H1 (cell line): ENCODE measurements at regions not wholly inside any gene's neighbourhood (a gene's known extent, or its start where the extent isn't known, plus 50 kb on each side); places are given as distances from the start of the nearest gene placed in this dataset.

Experiments
- CTCF ChIA-PET: fragments of 300-600 bp; sonication (Branson Sonifier 250); formaldehyde crosslinking; loops from one replicate; lab custom pipeline; 2021; ENCODE audit not compliant: partially characterized antibody; lab: Charles Lee
- POLR2A ChIA-PET: fragments of 300-600 bp; sonication (Branson Sonifier 250); formaldehyde crosslinking; loops from one replicate; lab custom pipeline; 2021; ENCODE audit warnings: inconsistent platforms; ENCODE audit not compliant: partially characterized antibody; lab: Charles Lee
- DNase-seq, 2 experiments: peaks; one replicate each; pipeline versions ENCODE4 v3.0.0 to v3.0.0-alpha.2; 2010 to 2022; ENCODE audit warnings: low spot score in 2 of 2, low read depth in 1 of 2, mixed read lengths in 1 of 2
- FAIRE-seq: peaks from 2 replicates; lab custom pipeline; 2011; peaks lifted over from hg19 to GRCh38; lab: Jason Lieb, UNC
- H2AFZ ChIP-seq: 2 replicates; pipeline ENCODE4 v1.8.1; 2012; ENCODE audit warnings: low read length, inconsistent platforms
- H2AK5ac ChIP-seq: 2 replicates; pipeline ENCODE4 v1.6.1; 2013; ENCODE audit warnings: low read depth, low read length
- H2BK120ac ChIP-seq: replicated peaks from 2 replicates; pipeline ENCODE3; 2013; ENCODE audit warnings: low read depth, low read length, inconsistent platforms
- H2BK12ac ChIP-seq: 2 replicates; pipeline ENCODE4 v1.6.1; 2013; ENCODE audit warnings: low read depth, low read length
- H2BK15ac ChIP-seq: 2 replicates; pipeline ENCODE4 v1.6.1; 2013; ENCODE audit warnings: low read length
- H2BK20ac ChIP-seq: 2 replicates; pipeline ENCODE4 v1.6.1; 2013; ENCODE audit warnings: low read length
- H2BK5ac ChIP-seq: 2 replicates; pipeline ENCODE4 v1.6.1; 2013; ENCODE audit warnings: low read depth, low read length
- H3K14ac ChIP-seq: 2 replicates; pipeline ENCODE4 v1.6.1; 2013; ENCODE audit warnings: inconsistent platforms; ENCODE audit not compliant: insufficient read length
- H3K18ac ChIP-seq: 2 replicates; pipeline ENCODE4 v1.6.1; 2013; ENCODE audit warnings: low read length; ENCODE audit errors: extremely low read depth
- H3K23ac ChIP-seq: 2 replicates; pipeline ENCODE4 v1.6.1; 2013; ENCODE audit warnings: inconsistent platforms; ENCODE audit not compliant: insufficient read length
- H3K23me2 ChIP-seq: 2 replicates; pipeline ENCODE4 v1.6.1; 2013; ENCODE audit warnings: low read depth, low read length
- H3K27ac ChIP-seq: 2 replicates; pipeline ENCODE4 v1.6.1; 2011; ENCODE audit warnings: low read depth, low read length, inconsistent platforms
- H3K27me3 ChIP-seq, 4 experiments: replicated peaks in 1 of 4; 1 replicate in 1 of 4; 2 replicates in 3 of 4; pipeline versions ENCODE4 v1.6.1 to v1.8.1; 2011 to 2013; ENCODE audit warnings: low read length in 3 of 4, mild to moderate bottlenecking in 3 of 4, inconsistent platforms in 2 of 4, mixed read lengths in 2 of 4, moderate library complexity in 1 of 4; ENCODE audit not compliant: control insufficient read depth in 3 of 4, insufficient read depth in 3 of 4; ENCODE audit errors: extremely low read depth in 1 of 4
- H3K36me3 ChIP-seq, 4 experiments: 2 replicates each; pipeline versions ENCODE4 v1.6.1 to v1.8.1; 2011 to 2013; ENCODE audit warnings: mild to moderate bottlenecking in 4 of 4, low read length in 3 of 4, moderate library complexity in 2 of 4, control low read depth in 1 of 4, inconsistent platforms in 1 of 4; ENCODE audit not compliant: insufficient read depth in 4 of 4, control insufficient read depth in 2 of 4
- H3K4ac ChIP-seq: replicated peaks from 2 replicates; pipeline ENCODE3; 2013; ENCODE audit warnings: low read length, low read depth, mixed read lengths, inconsistent platforms; ENCODE audit not compliant: insufficient read length
- H3K4me1 ChIP-seq, 4 experiments: replicated peaks in 1 of 4; 1 replicate in 1 of 4; 2 replicates in 3 of 4; pipeline versions ENCODE4 v1.6.1 to v1.8.1; 2011 to 2013; ENCODE audit warnings: low read length in 3 of 4, inconsistent platforms in 2 of 4, mixed read lengths in 1 of 4; ENCODE audit not compliant: insufficient read depth in 4 of 4, control insufficient read depth in 3 of 4
- H3K4me2 ChIP-seq, 2 experiments: 2 replicates each; pipeline versions ENCODE4 v1.6.1 to v1.8.1; 2011 to 2013; ENCODE audit warnings: low read depth in 2 of 2, low read length in 2 of 2, control low read depth in 1 of 2, inconsistent platforms in 1 of 2, mild to moderate bottlenecking in 1 of 2; ENCODE audit not compliant: insufficient read depth in 1 of 2
- H3K4me3 ChIP-seq, 4 experiments: fragments of 200-600, 300-600 bp in 1 of 4; sonication (generic), shearing (Covaris generic), sonication (Bioruptor Twin) in 1 of 4; 2 replicates each; pipeline versions ENCODE4 v1.5.1 to v1.8.1; 2011 to 2016; ENCODE audit warnings: low read length in 4 of 4, low read depth in 3 of 4, control low read depth in 2 of 4, inconsistent platforms in 2 of 4, mild to moderate bottlenecking in 2 of 4, mixed read lengths in 1 of 4, moderate library complexity in 1 of 4; ENCODE audit not compliant: insufficient read depth in 2 of 4; ENCODE audit errors: extremely low read depth in 1 of 4
- H3K56ac ChIP-seq: replicated peaks from 2 replicates; pipeline ENCODE3; 2013; ENCODE audit warnings: low read depth, mild to moderate bottlenecking, mixed read lengths, low read length, inconsistent platforms; ENCODE audit not compliant: insufficient read length
- H3K79me1 ChIP-seq: 2 replicates; pipeline ENCODE4 v1.6.1; 2013; ENCODE audit warnings: low read depth, low read length, control low read depth
- H3K79me2 ChIP-seq, 2 experiments: 2 replicates each; pipeline versions ENCODE4 v1.6.1 to v1.8.1; 2012 to 2013; ENCODE audit warnings: low read length in 2 of 2, mild to moderate bottlenecking in 2 of 2, inconsistent platforms in 1 of 2; ENCODE audit not compliant: insufficient read depth in 2 of 2, control insufficient read depth in 1 of 2
- H3K9ac ChIP-seq, 4 experiments: replicated peaks in 1 of 4; 1 replicate in 1 of 4; 2 replicates in 3 of 4; pipeline versions ENCODE4 v1.6.1 to v1.8.1; 2011 to 2013; ENCODE audit warnings: low read depth in 3 of 4, low read length in 3 of 4, control low read depth in 2 of 4, mild to moderate bottlenecking in 2 of 4, moderate library complexity in 2 of 4, inconsistent platforms in 1 of 4; ENCODE audit errors: extremely low read depth in 1 of 4
- H3K9me3 ChIP-seq, 2 experiments: 2 replicates each; pipeline versions ENCODE4 v1.6.1 to v1.8.1; 2012 to 2013; ENCODE audit warnings: mild to moderate bottlenecking in 2 of 2, moderate library complexity in 2 of 2, control low read depth in 1 of 2, inconsistent platforms in 1 of 2, low read depth in 1 of 2, low read length in 1 of 2, mixed read lengths in 1 of 2; ENCODE audit not compliant: insufficient read depth in 2 of 2
- H4K20me1 ChIP-seq, 2 experiments: replicated peaks in 1 of 2; 2 replicates each; pipeline versions ENCODE3 to v1.8.1; 2011 to 2013; ENCODE audit warnings: inconsistent platforms in 2 of 2, low read length in 2 of 2, mild to moderate bottlenecking in 1 of 2; ENCODE audit not compliant: insufficient read depth in 2 of 2, control insufficient read depth in 1 of 2
- H4K5ac ChIP-seq: 2 replicates; pipeline ENCODE4 v1.6.1; 2013; ENCODE audit warnings: low read length, low read depth, mixed read lengths, inconsistent platforms; ENCODE audit not compliant: insufficient read length
- H4K8ac ChIP-seq: 2 replicates; pipeline ENCODE4 v1.8.0; 2013; ENCODE audit warnings: mild to moderate bottlenecking, moderate library complexity, low read length, inconsistent platforms; ENCODE audit not compliant: insufficient read depth; ENCODE audit errors: extremely low read depth
- H4K91ac ChIP-seq: replicated peaks from 2 replicates; pipeline ENCODE3; 2013; ENCODE audit warnings: low read length, mixed read lengths, inconsistent platforms; ENCODE audit not compliant: insufficient read length
- CBX5 ChIP-seq: fragments of 300-800, 300-1000 bp; sonication (generic); IDR thresholded peaks from 2 replicates; pipeline ENCODE4 v1.7.1; 2016; ENCODE audit warnings: antibody characterized with exemption, low read length, low read depth
- CEBPB ChIP-seq: IDR thresholded peaks from 2 replicates; pipeline ENCODE4 v1.6.1; 2012; ENCODE audit warnings: low read depth, low read length
- CHD1 ChIP-seq: IDR thresholded peaks from 2 replicates; pipeline ENCODE4 v1.6.1; 2012; ENCODE audit warnings: low read depth, low read length, improper control_type of control experiment
- CHD2 ChIP-seq: IDR thresholded peaks from 2 replicates; pipeline ENCODE4 v1.6.1; 2012; ENCODE audit warnings: low read length, improper control_type of control experiment
- HDAC2 ChIP-seq, 2 experiments: fragments of 300-600 bp in 1 of 2; sonication (generic) in 1 of 2; IDR thresholded peaks; 2 replicates each; pipeline ENCODE4 v1.6.1; 2011 to 2012; ENCODE audit warnings: low read depth in 2 of 2, low read length in 2 of 2, mild to moderate bottlenecking in 2 of 2, moderate library complexity in 2 of 2, borderline replicate concordance in 1 of 2, inconsistent platforms in 1 of 2
- HDAC6 ChIP-seq: IDR thresholded peaks from one replicate; pipeline ENCODE4 v1.7.1; 2012; ENCODE audit warnings: low read depth, mild to moderate bottlenecking, inconsistent platforms, low read length, moderate library complexity
- KDM5A ChIP-seq: fragments of 200-600 bp; IDR thresholded peaks from 2 replicates; pipeline ENCODE4 v1.7.1; 2012; ENCODE audit warnings: mild to moderate bottlenecking, low read length, inconsistent platforms, mixed read lengths
- NRF1 ChIP-seq: IDR thresholded peaks from 2 replicates; pipeline ENCODE4 v1.6.1; 2011; ENCODE audit warnings: mild to moderate bottlenecking, low read depth, low read length, improper control_type of control experiment
- POLR2A ChIP-seq, 2 experiments: IDR thresholded peaks; 1 replicate in 1 of 2; 2 replicates in 1 of 2; pipeline ENCODE4 v1.6.1; 2011; ENCODE audit warnings: low read depth in 2 of 2, low read length in 2 of 2, mild to moderate bottlenecking in 2 of 2; ENCODE audit errors: control extremely low read depth in 1 of 2
- POU5F1 ChIP-seq: IDR thresholded peaks from 2 replicates; pipeline ENCODE4 v1.6.1; 2011; ENCODE audit warnings: low read depth, mild to moderate bottlenecking, low read length, moderate library complexity
- SAP30 ChIP-seq: fragments of 300-600 bp; sonication (generic); IDR thresholded peaks from 2 replicates; pipeline ENCODE4 v1.7.1; 2012; ENCODE audit warnings: low read length, moderate library complexity, mild to moderate bottlenecking, inconsistent platforms; ENCODE audit not compliant: insufficient read depth, insufficient replicate concordance
- SIRT6 ChIP-seq: IDR thresholded peaks from one replicate; pipeline ENCODE4 v1.7.1; 2012; ENCODE audit warnings: low read length, inconsistent platforms
- YY1 ChIP-seq: IDR thresholded peaks from 2 replicates; pipeline ENCODE4 v1.6.1; 2011; ENCODE audit warnings: low read depth, mild to moderate bottlenecking, low read length
- WGBS, 2 experiments: shearing (Covaris generic) in 1 of 2; methylation state at CpG; one replicate each; pipeline versions ENCODE4 v1.1.6 to v1.1.7; 2013 to 2015; ENCODE audit warnings: low lambda C conversion rate in 2 of 2, mixed read lengths in 2 of 2, inconsistent platforms in 1 of 2, low coverage in 1 of 2, missing lambda C conversion rate in 1 of 2; ENCODE audit not compliant: insufficient replicate concordance in 2 of 2, insufficient coverage in 1 of 2, insufficient read length in 1 of 2; ENCODE audit errors: extremely low coverage in 1 of 2, missing lambda C conversion rate in 1 of 2; 5-methylcytosine and 5-hydroxymethylcytosine counted together
- TF ChIP-seq, protein P1 (sequence below): IDR thresholded peaks from 2 replicates; pipeline ENCODE4 v1.6.1; 2011; ENCODE audit warnings: low read length, improper control_type of control experiment

DNA sequence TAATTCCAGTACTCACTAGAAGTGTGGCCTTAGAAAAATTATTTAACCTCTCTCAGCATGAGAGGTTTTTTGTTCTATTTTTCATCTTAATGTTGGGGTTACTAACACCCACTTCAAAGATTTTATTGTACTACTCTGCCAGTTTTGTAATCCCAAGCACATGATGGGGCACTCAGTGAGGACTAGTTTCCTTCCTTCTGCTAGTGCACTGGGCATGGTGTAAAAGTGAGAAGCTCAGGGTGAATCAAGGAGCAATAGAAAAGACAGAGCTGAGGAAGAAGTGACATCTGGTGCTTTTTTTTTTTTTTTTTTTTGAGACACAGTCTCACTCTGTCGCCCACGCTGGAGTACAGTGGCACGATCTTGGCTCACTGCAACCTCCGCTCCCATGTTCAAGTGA, 439.4 kb upstream of the ARID1B start:
- no peaks in the 10 kb centered on the region for H4K20me1 ChIP-seq
- H3K9ac ChIP-seq: no peak overlapping the region
- H4K91ac ChIP-seq: no peak overlapping the region
- H2BK120ac ChIP-seq: no peak overlapping the region
- H3K36me3 ChIP-seq: no peaks in the 10 kb centered on the region
- no peak overlapping the region for H3K4me2 ChIP-seq
- H2BK12ac ChIP-seq: no peak overlapping the region
- H2BK20ac ChIP-seq: no peak overlapping the region
- H4K5ac ChIP-seq: no peak overlapping the region
- no peak overlapping the region for H3K27ac ChIP-seq
- no peaks in the 10 kb centered on the region for H3K79me1 ChIP-seq
- CTCF ChIA-PET: interaction anchor here (0.6 kb wide), 1 partner anchor 795 kb away, joined by 3 read pairs; no protein-coding TSS in a partner anchor
- H3K56ac ChIP-seq: no peak overlapping the region
- no peak overlapping the region for H3K4me3 ChIP-seq
- no peak for FAIRE-seq
- no peak overlapping the region for H3K18ac ChIP-seq
- H3K14ac ChIP-seq: no peak overlapping the region
- no peak overlapping the region for H2AK5ac ChIP-seq
- H3K4ac ChIP-seq: no peak overlapping the region
- 59% methylated on average over 4 of the region's 4 CpGs; no CpG with 5 or more reads in 1 of the 2 experiments for WGBS, 2 experiments
- no peaks in the 10 kb centered on the region for H3K79me2 ChIP-seq
- no peaks in the 10 kb centered on the region for H3K27me3 ChIP-seq
- H2BK5ac ChIP-seq: no peak overlapping the region
- no peak overlapping the region for H4K8ac ChIP-seq
- no peaks in the 10 kb centered on the region for H3K4me1 ChIP-seq
- POLR2A ChIA-PET: no interaction called here
- no peak for DNase-seq
- no peak overlapping the region for H3K23ac ChIP-seq
- no peaks in the 10 kb centered on the region for H3K23me2 ChIP-seq
- TF ChIP-seq HDAC2 (IDR thresholded peaks at IDR 0.05; ENCODE audit: borderline replicate concordance in 1 of 2, low read depth in 2 of 2, low read length in 2 of 2) (no peak), CEBPB (no peak), YY1 (no peak), NRF1 (no peak), CHD1 (no peak), POLR2A (IDR thresholded peaks at IDR 0.05; ENCODE audit: control extremely low read depth in 1 of 2, low read depth in 2 of 2, low read length in 2 of 2) (no peak), KDM5A (no peak), SAP30 (no peak), SIRT6 (no peak), CBX5 (no peak), CHD2 (no peak), HDAC6 (no peak), POU5F1 (no peak)
- TF ChIP-seq, protein P1, sequence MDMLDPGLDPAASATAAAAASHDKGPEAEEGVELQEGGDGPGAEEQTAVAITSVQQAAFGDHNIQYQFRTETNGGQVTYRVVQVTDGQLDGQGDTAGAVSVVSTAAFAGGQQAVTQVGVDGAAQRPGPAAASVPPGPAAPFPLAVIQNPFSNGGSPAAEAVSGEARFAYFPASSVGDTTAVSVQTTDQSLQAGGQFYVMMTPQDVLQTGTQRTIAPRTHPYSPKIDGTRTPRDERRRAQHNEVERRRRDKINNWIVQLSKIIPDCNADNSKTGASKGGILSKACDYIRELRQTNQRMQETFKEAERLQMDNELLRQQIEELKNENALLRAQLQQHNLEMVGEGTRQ: no peak
- TF ChIP-seq, all 59 proteins: peak for 0
- Histone ChIP-seq H2BK15ac (no peak overlapping the region), H2AFZ (no peak overlapping the region), H3K9me3 (peaks cover under 1 to 5% of the 10 kb centered on the region in 2 experiments; a peak in 2 of 4 replicates)
